ENCODE measurements at regions not wholly inside any gene's neighbourhood (a gene's known extent, or its start where the extent isn't known, plus 50 kb on each side); places are given as distances from the start of the nearest gene placed in this dataset.
"Not testable (repeated sequence)": the region's sequence is repeated elsewhere in the genome, so short reads cannot be mapped to it uniquely, and the experiment has no call there.

DNA sequence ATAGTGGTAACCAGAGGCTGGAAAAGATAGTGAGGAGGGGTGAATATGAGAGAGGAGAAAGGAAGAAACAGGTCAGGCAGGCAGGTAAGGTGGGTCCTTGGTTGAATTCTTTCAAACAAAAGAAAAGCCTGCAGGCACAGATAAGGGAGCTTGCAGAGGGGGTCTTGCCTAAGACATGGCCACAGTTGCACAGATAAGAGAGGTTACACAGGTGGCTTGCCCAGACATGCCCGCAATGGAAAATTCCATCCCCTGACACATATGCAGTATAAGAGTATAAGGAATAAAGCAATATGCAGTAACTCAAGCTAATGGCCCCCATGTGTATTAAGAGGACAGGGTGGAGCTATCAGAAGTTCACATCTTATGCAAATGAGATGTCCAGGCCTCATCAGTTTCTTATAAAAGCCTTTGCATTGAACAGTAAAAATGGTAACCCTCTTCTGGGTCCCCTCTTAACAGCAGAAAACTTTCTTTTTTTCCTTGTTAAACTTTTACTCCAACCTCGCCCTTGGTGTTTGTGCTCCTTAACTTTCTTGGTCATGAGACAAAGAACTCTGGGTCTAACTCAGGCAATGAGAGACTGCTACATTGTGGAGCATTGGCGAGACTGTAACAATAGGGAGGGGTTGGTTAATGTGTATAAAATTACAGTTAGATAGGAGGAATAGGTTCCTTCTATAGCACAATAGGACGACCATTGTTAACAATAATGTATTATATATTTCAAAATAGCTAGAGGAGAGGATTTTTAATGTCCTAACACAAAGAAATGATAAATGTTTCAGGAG is 764.6 kb downstream of the TSN start:
- no peak for DNase-seq

DNA sequence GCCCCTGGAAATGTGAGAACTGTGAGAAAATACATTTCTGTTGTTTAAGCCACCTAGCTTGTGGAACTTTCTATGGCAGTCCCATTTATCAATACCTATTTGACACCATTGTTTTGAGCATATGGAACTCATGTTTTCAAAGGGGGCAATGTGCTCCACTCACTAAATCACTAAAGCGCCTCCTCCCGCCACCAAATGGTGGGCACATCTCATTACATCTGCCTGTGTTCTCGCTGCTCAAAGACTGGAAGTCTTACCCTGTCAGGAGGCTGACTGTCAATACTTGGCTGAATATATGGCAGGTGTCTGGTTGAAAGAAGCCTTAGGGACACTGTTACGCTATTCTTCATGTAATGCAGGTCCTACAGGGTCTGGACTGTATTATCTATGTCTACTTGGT is 767.7 kb downstream of the TSN start:
- DNase-seq, result no peak

DNA sequence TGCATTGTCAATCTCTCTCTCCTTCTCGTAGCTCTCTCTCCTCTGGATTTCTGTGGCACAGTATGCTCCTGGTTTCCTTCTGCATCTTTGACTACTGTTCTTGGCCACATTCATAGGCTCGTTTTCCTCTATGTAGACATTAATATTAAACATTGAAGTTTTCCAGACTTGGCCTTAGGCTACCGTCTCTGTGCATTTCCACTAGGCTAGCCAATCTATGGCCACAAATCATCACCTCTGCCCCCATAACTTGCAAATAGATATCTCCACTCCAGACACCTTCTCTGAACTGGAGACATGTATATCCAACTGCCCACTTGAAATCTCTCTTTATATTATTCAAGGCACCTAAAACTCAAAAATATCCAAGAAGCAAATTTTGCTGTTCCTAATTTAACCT is 768.5 kb downstream of the TSN start:
- DNase-seq, result no peak

DNA sequence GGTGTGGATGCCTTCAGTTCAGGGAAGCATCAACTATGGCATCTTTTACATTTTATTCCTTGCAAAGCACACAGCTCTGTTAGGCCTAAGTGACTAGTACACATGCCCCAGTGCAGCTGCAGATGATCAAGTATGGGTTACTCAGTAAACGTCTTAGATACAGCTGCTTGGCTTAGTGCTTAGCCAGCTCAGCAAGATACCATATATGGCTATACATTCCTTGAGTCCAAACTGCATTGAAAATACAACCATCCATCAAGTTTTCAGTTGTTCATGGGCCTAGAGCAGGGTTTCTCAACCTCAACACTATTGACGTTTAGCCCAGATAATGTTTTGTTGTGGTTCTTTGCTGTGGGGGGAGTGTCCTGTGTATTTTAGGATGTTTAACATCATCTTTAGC is 769.9 kb downstream of the TSN start:
- DNase-seq, result no peak

DNA sequence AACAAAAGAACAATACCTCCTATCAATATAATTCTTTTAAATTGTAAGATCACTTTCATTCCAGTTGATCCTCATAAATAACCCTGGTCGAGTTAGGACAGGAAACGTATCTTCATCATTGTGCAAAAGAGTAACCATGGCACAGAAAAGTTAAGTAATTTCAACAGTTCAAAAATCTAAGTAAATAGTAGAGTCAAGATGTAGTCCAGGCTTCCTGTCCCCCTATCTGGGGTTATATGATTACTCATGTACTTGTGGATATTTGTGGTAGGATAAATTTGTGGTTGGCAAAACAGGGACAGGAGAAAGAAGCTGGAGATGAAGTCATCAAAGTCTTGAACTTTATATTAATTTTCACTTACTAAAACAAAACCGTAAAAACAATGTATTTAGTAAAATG is 772.6 kb downstream of the TSN start:
- DNase-seq, result no peak

DNA sequence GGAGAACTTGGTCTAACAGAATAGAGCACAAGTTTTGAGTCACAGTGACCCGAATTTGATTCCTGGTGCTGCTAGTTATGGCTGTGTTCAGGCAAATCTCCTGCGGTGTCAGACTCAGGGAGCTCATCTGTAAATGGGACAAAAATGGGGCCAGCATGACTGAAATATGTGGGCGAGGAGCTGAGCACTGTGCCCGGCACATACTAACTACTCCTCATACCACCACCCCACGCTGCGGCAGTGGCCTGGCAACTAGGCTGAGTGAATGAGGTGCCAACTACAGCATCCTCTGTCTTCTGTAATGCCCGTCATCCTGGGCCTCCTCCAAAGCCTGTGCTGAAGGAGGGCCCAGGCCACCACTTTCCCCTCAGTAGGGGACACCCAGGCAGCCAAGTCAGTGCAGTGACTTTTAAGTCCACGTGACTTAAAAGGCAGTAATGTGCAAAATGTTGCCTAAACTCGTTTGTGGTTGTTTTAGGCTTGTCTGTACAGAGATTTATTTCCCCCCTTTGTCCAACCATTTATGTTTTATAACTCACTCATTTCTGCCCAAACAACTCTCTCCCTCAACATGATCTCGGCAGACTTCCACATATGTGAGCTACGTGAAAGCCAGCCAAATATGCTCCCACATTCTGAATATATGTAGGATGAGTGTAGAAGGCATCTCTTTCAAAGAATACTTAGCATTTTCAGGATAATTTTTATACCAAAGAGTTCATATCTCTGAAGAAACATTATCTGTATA is 773.7 kb downstream of the TSN start:
- no peak for DNase-seq

DNA sequence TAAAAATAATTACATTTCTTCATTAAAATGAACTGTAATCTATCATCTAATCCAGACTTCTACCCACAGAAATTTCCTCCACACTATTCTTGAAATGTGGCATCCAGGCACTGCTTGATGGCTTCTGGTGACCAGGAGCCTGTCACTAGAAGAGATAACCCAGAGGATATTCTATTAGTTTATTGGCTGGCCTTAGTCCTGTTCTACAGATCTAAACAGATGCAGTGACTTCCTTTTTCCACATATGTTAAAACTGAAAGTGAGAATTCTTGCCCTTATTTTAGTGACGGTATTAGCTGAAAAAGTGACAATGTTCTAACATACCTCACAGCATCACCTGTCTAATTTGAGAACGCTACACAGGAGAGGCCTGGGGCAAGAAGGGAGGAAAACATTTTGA is 775.4 kb downstream of the TSN start:
- DNase-seq, result no peak

DNA sequence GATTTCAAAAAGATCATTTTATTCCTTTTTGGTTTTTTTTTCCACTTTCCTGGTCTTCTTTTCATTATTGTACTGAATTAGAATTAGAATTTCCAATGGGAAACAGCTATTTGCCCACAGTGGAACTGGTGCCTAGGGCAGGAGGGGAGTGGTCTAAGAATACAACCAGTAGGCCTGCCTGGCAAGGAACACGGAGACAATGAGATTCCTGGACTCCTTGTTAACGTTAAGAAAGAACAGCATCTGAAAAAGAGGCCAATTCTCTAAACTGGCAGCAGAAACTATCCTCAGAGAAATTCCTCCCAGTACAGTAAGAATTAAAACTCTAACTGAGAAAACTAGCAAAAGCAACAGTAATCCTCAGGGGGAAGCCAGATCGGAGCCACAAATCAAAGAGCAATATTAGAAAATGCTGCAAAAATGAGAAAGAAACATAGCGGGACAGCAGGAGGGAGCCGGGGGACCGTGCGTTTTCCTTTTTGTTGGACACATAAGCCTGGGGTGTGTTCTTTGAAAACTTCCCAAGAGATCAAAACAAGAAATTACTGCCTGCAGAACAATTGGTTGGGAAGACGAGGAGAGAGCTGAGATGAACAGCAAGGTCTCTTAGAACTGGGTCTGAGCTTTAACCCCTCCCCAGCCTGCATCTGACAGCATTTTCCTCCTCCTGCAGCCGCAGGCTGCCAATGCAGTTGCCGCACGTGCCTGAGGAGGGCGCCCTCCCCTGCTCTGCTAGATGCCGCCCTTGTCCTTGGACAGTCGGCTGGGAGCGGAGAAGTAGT is 776.0 kb downstream of the TSN start:
- DNase-seq, result no peak

DNA sequence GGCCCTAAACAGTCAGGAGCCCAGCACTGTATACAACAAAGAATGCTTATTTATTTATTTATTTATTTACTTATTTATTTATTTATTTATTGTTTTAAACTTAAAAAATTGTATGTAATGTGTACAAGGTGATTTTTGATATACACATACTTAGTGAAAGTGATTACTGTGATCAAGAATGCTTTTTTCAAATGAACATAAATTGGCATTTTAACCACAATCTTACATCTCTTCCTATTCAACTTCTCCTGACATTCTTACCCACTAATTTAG is 776.6 kb downstream of the TSN start:
- DNase-seq, result no peak

DNA sequence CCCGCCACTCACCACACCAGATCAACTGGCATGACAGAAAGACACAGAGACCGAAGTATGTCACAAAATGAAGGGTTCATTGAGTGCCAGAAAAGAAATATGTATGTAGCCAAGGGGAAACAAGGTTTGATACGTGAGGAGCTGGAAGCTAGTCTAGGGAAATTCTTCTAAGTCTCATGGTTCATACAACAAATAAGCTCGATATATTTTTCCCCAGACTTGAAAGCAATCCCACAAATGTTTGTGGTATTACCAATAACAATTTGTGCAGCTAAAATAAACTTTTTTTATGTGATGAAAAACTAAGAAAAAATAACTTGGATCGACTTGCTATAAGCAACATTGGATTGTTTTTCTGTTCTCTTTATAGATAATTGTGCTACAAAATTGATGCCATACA is 777.0 kb downstream of the TSN start:
- DNase-seq, result no peak

DNA sequence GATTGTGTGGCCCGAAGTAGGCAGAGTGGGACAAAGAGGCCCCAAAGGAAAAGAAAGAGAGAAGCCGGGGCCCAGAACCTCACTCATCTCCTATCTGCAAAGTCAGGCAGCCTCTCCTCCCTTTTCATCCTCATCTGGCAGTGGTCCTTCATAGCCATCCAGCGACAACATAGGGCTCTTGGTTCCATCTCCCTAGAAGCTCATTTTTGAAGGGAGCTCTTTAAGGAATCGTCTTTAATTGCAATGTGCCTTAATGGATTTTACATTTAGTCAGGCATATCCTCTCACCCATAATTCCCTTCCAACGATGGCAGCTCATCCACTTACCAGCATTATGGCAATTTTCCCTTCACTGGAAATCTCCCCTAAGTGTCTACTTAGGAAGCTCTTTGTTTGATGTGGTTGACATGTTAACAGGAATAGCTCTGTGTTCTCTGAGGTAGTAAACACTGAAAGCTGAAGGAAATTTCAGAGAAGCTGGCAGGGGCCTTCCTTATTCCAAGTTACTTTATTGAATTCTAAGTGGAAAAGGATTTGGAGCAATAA is 780.6 kb downstream of the TSN start:
- DNase-seq, result no peak

DNA sequence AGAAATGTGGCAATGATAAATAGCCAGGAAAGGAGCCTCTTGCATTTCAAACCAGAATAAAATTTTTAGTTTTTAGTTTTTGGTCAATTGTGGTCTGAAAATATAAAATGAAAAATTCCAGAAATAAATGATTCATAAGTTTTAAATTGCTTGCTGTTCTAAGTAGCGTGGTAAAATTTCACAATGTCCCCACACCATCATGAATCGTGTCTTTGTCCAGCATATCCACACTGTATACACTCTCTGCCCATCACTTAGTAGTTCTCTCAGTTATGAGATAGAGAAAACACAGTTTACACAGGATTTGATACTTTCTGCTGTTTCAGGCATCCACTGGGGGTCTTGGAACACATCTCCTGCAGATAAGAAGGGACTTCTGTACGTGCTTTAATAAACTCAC is 783.9 kb downstream of the TSN start:
- DNase-seq, result no peak

DNA sequence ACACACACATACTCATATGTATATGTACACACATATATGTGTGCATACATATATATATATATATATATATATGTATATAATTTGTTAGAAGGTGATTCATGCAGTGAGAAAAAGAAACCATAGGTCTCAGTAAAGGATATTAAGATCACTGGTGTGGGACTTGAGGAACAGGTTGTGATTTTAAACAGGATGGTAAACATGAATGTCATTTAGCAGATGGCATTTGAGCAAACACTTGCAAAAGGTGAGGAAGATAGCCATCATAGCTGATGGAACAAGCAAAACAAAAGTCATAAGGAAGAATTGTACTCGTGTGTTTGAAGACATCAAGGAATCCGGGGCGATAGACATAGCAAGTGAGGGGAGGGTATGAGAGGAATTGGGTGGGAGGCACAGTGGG is 784.5 kb downstream of the TSN start:
- DNase-seq, result no peak

DNA sequence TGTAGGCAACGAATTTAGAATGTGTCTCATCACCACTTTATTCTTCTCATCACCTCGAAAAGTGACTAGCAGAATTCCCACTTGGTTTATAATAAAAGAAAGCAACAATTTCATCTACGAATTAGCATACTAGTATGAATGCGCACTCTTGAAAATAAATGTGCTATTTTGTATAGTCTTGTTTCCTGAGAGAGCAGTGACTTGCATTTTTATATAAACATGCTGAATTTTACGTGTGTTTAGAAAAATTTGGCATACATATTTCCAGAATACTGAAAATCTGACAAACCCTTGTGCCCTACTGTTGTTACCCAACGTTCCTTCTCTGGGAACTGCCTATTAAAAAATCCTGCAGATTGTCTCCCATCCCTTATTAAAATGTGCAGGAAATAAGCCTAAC is 786.8 kb downstream of the TSN start:
- DNase-seq, result no peak

DNA sequence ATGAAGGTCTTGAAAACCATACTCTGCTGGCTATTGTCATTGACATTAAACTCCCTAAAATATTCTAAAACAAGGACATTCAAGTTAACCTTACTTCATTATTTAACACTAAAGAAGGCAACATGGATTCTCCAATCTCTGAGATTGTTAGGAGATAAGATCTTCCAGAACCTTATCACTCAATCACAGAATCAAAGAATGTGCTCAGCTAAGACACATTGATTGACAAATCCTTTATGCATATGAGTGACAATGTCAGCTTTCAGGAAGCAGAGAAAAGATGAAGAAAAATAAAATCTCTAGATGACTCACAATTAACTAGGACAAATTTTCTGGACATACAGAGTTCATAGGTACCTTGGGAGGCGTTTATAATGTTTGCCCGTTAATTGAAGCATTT is 787.2 kb downstream of the TSN start:
- no peak for DNase-seq

DNA sequence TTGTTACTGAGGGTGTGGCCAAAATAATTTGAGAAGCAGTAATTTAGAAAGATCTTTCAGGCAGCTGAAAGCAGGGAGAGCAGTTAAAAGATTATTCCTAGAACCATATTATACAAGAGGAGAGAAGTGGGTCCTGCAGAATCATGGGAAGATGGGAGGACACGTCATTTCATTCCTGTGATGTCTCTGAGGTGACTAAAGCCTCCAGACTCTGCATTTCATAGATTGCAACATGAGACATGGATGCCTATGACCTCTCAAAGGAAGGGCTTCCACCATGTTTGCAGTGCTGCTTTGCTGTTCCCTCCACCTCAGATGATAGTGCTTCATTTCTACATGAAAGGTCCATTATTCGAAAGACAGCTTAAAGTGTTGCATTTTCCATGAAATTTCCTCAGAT is 788.4 kb downstream of the TSN start:
- DNase-seq, result no peak

DNA sequence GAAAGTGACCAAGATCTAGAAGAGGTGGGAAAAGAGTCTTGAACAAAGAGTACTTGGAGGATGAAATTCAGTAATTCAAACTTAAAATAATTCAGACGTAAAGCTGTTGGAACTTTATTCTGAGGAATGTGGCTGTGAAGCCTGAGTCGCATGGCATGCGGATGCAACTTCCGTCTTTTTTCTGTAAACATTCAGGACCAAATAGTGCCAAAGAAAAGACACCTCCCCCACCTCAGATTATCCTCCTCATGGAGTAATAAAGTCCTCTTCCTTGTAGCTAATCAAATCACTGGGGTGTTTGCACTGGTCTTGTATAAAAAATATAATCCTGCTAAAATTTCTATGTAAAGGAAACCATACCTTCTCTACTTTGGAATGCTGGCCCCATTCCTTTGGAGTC is 790.4 kb downstream of the TSN start:
- no peak for DNase-seq

DNA sequence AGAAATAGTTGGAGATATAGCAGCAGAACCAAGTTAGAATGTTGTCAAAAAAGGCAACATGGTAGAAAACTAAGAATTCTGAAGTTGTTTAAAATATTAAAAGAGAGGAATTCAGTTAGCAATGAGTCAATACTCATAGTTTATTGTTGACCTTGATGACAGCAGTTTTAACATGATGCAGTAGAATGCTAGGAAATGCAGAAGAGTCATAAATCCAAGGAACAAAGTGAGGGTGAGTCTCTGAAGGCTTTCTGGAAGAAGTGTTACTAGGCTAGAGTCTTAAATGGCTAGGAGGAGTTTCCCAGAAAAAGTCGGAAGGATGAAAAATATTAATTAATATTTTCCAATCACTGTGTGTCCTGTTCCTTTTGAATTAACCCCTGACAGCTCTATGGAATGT is 807.3 kb downstream of the TSN start:
- no peak for DNase-seq

DNA sequence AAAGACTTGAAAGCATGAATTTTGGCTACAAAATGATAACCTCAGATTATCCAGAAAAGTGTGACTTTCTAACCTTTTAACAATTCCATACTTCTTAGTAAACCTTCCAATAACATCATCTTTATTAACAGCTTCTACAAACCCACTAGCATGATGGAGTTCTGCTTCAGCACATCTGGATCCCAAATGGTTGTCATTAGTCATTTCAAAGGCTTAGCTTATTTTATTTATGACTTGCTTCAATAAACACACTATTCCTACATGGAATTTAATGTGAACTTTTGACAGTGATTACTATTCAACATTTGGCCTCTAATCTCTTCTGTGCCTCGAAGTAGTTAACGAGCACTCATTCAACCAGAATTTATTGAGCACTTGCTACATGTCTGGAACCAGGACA is 808.3 kb downstream of the TSN start:
- no peak for DNase-seq

DNA sequence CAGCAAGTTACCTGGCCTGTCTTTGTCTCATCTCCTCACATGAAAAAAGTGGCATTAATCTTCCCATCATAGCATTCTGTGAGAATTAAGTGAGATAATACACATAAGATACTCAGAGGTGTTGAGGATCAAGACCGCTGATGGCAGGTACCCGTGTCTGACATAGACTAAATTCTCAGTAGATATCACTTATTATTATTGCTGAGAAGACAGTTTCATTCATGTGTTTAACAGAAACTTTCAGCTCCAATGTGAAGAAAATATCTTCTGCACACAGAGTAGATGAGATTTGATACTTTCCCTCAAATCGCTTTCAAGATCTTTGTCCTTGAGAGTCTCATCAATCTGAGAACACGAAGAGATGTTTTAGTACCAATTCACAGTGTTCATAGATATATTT is 809.4 kb downstream of the TSN start:
- no peak for DNase-seq

DNA sequence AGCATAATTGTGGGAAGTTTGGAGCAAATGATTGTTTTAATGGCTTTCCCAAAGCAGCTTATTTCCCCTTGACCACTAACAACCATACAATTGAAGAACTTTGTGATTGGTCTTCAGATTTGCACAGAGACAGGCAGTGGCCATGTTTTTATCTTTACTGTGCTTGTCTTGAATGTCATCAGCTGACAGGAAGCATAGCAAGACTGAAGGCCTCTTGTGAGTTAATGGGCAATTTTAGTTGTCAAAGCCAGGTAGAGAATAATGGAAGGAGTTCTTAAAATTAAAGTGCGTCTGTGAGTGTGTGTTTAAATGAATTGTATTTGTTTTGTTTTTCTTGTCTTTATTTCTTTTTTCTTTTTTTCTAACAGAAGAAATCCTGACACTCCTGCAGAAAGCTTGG is 809.9 kb downstream of the TSN start:
- DNase-seq, result no peak

DNA sequence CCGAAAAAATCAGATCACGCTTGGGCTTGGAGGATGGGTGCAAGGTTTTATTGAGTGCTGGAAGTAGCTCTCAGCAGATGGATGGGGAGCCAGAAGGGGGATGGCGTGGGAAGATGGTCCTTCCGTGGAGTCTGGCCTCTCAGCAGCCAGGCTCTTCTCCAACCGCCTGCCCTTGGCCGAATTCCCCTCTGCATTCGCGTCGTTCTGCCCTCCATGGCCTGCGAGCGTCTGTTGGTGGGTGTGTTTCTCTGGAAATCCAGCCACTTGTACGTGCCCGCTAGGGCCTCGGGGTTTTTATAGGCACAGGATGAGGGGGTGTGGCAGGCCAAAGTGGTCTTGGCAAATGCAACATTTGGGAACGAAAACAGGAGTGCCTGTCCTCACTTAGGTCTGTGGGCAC is 815.2 kb downstream of the TSN start:
- DNase-seq, result no peak

DNA sequence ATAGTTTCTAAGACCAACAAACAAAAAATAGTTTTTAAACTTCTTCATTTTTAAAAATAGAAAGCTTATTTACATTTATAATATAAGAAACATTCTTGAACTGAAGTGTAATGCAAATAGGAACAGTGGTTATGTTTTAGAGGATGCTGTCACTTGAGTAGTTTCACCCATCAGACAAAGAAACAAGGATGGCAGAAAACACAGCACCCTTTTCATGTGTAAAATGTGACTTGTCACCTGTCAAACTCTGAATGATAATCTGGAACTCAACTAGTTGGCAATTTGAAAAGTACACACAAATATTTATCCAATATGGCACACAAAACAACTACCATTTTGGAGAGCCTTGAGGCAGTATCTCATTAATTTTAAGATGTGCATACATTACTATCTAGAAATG is 816.0 kb downstream of the TSN start:
- not testable (repeated sequence) for DNase-seq

DNA sequence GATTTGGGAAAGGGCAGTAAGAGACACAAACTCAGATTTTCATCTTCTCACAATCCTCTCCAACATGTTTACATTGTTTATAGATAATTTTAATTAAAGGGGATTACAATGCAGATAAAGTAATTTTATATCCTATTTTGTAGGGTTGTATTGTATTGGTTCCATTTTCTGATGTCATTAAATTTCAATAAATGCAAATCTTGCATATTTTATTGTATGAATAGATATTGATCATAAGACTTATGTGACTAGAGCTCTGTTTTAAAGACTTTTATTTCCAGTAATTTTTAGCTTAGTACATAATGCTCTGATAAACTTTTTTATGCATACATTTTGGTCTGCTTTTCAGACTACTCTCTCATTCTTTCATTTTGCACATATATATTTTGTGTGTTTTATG is 819.6 kb downstream of the TSN start:
- DNase-seq, result no peak

Measured in RPMI8226 (cell line).